GM12878 (cell line): ENCODE measurements at regions not wholly inside any gene's neighbourhood (a gene's known extent, or its start where the extent isn't known, plus 50 kb on each side); places are given as distances from the start of the nearest gene placed in this dataset.

Source experiments
- STAT3 ChIP-seq: IDR thresholded peaks from 2 replicates; pipeline ENCODE4 v1.6.1; 2011; ENCODE audit warnings: low read depth, low read length, improper control_type of control experiment
- TF ChIP-seq, protein P1 (sequence below), 3 experiments: IDR thresholded peaks in 2 of 3; conservative IDR thresholded peaks in 1 of 3; 2 replicates each; pipeline ENCODE4 v1.5.1; 2011; ENCODE audit warnings: low read depth in 3 of 3, low read length in 3 of 3, mild to moderate bottlenecking in 3 of 3, control low read depth in 2 of 3, moderate library complexity in 2 of 3, inconsistent platforms in 1 of 3, mixed read lengths in 1 of 3; ENCODE audit not compliant: control insufficient read depth in 2 of 3, insufficient read depth in 1 of 3; ENCODE audit errors: extremely low read depth in 1 of 3

DNA sequence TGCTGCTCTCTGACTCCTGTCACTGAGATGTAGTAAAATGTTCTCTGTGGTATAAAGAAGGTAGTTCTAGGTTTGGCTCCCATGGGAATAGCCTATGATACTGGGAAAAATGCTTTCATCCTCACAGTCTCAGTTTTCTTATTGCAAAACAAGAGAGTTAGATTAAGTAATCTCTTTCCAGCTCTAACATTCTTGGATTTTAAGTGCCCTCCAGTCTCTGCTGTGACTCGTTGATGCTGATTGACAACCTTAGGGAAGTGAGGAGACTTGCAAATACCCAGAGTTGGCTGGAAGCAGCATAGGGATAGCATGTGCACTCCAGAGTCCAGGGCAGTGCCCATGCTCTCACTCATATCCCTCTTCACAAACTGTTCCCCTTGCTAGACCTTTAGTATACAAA is 534.9 kb downstream of the SLC4A3 start:
- TF ChIP-seq, protein P1, sequence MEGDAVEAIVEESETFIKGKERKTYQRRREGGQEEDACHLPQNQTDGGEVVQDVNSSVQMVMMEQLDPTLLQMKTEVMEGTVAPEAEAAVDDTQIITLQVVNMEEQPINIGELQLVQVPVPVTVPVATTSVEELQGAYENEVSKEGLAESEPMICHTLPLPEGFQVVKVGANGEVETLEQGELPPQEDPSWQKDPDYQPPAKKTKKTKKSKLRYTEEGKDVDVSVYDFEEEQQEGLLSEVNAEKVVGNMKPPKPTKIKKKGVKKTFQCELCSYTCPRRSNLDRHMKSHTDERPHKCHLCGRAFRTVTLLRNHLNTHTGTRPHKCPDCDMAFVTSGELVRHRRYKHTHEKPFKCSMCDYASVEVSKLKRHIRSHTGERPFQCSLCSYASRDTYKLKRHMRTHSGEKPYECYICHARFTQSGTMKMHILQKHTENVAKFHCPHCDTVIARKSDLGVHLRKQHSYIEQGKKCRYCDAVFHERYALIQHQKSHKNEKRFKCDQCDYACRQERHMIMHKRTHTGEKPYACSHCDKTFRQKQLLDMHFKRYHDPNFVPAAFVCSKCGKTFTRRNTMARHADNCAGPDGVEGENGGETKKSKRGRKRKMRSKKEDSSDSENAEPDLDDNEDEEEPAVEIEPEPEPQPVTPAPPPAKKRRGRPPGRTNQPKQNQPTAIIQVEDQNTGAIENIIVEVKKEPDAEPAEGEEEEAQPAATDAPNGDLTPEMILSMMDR (IDR thresholded peaks at IDR 0.05 in 2 of 3, conservative IDR thresholded peaks at IDR 0.05 in 1 of 3; ENCODE audit: control insufficient read depth in 2 of 3, extremely low read depth in 1 of 3, insufficient read depth in 1 of 3, low read depth in 3 of 3, low read length in 3 of 3), result no peak
- TF ChIP-seq STAT3, result no peak
